HepG2 (cell line): ENCODE measurements at regions not wholly inside any gene's neighbourhood (a gene's known extent, or its start where the extent isn't known, plus 50 kb on each side); places are given as distances from the start of the nearest gene placed in this dataset.

Source experiments
- ATAC-seq: fragments of 200-7000 bp; cut with Tn5 transposase; 3 replicates; pipeline ENCODE4 v1.9.1; 2020; ENCODE audit warnings: mild to moderate bottlenecking, moderate library complexity
- BruUV-seq: library from RNA; stranded (reverse); fragments of 400-500 nt; replicated peaks from 2 replicates; lab custom pipeline; 2021; lab: Mats Ljungman, UMichigan
- CTCF ChIA-PET: fragments of 300-600 bp; formaldehyde crosslinking; extraction: SDS; loops from one replicate; lab custom pipeline; 2021; ENCODE audit warnings: low total read pairs, inconsistent platforms, low intra/inter-chr PET ratio; lab: Yijun Ruan, JAX
- POLR2A ChIA-PET: fragments of 350-600 bp; sonication (Branson Sonifier 250); formaldehyde crosslinking; loops from one replicate; lab custom pipeline; 2020; ENCODE audit warnings: antibody characterized with exemption, inconsistent platforms; lab: Yijun Ruan, JAX
- DNase-seq: peaks from one replicate; pipeline ENCODE4 v3.0.0-alpha.2; 2015; ENCODE audit warnings: low spot score
- FAIRE-seq: peaks from 3 replicates; lab custom pipeline; 2011; peaks lifted over from hg19 to GRCh38; lab: Jason Lieb, UNC
- H2AFZ ChIP-seq: one replicate; pipeline ENCODE4 v1.6.1; 2011; ENCODE audit warnings: low read length, inconsistent platforms
- H3K27ac ChIP-seq: fragments of 300-600 bp; 3 replicates; pipeline ENCODE4 v1.8.0; 2011; ENCODE audit warnings: mixed run types, mild to moderate bottlenecking, mixed read lengths, low read length, inconsistent platforms; ENCODE audit not compliant: insufficient read depth; ENCODE audit errors: extremely low read length
- H3K27me3 ChIP-seq, 2 experiments: fragments of 200-600 bp in 1 of 2; 2 replicates in 1 of 2; 3 replicates in 1 of 2; pipeline versions ENCODE4 v1.6.0 to v1.8.0; 2011; ENCODE audit warnings: low read length in 2 of 2, mild to moderate bottlenecking in 2 of 2, moderate library complexity in 2 of 2, inconsistent platforms in 1 of 2; ENCODE audit not compliant: insufficient read depth in 2 of 2, control insufficient read depth in 1 of 2
- H3K36me3 ChIP-seq, 2 experiments: fragments of 200-600 bp in 1 of 2; replicated peaks in 1 of 2; 2 replicates in 1 of 2; 3 replicates in 1 of 2; pipeline versions ENCODE4 v1.5.1 to v1.8.0; 2011; ENCODE audit warnings: low read length in 2 of 2, inconsistent platforms in 1 of 2; ENCODE audit not compliant: insufficient read depth in 2 of 2, control insufficient read depth in 1 of 2
- H3K4me1 ChIP-seq: 2 replicates; pipeline ENCODE4 v1.5.1; 2012; ENCODE audit warnings: low read length, inconsistent platforms; ENCODE audit not compliant: insufficient read depth
- H3K4me2 ChIP-seq: 2 replicates; pipeline ENCODE4 v1.6.0; 2011; ENCODE audit warnings: low read depth, low read length, inconsistent platforms
- H3K4me3 ChIP-seq, 3 experiments: fragments of 200-600 bp in 1 of 3; sonication (generic), shearing (Covaris generic) in 1 of 3; replicated peaks in 1 of 3; 2 replicates each; pipeline ENCODE4 v1.5.1; 2011 to 2016; ENCODE audit warnings: low read length in 3 of 3, inconsistent platforms in 2 of 3, low read depth in 2 of 3, mild to moderate bottlenecking in 2 of 3, control low read depth in 1 of 3, mixed read lengths in 1 of 3; ENCODE audit not compliant: insufficient read depth in 1 of 3
- H3K79me2 ChIP-seq: one replicate; pipeline ENCODE4 v1.6.1; 2011; ENCODE audit warnings: low read length, inconsistent platforms; ENCODE audit not compliant: insufficient read depth
- H3K9ac ChIP-seq: 2 replicates; pipeline ENCODE4 v1.6.0; 2011; ENCODE audit warnings: mild to moderate bottlenecking, low read depth, low read length, inconsistent platforms; ENCODE audit not compliant: insufficient read depth
- H3K9me3 ChIP-seq: 2 replicates; pipeline ENCODE4 v1.5.1; 2012; ENCODE audit warnings: mild to moderate bottlenecking, low read length
- H4K20me1 ChIP-seq: 2 replicates; pipeline ENCODE4 v1.6.0; 2011; ENCODE audit warnings: inconsistent platforms, mild to moderate bottlenecking, low read length, moderate library complexity; ENCODE audit not compliant: insufficient read depth
- FIP1L1 ChIP-seq: fragments of 200-400 bp; formaldehyde crosslinking; IDR thresholded peaks from 2 replicates; pipeline ENCODE4 v1.6.1; 2018; ENCODE audit warnings: low read depth, mild to moderate bottlenecking, low read length, moderate library complexity, borderline replicate concordance; ENCODE audit not compliant: insufficient read depth
- NBN ChIP-seq: fragments of 450-650 bp; conservative IDR thresholded peaks from 2 replicates; pipeline ENCODE4 v1.6.1; 2017
- PAXIP1 ChIP-seq: sonication (generic); formaldehyde crosslinking; conservative IDR thresholded peaks from 2 replicates; pipeline ENCODE4 v1.4.0; 2020; ENCODE audit warnings: mild to moderate bottlenecking, missing genetic modification reagents, moderate library complexity
- ZBTB34 ChIP-seq: sonication (generic); formaldehyde crosslinking; IDR thresholded peaks from 2 replicates; pipeline ENCODE4 v1.8.0; 2022; ENCODE audit warnings: mild to moderate bottlenecking, missing genetic modification reagents
- in situ Hi-C: cut with HindIII; loops from 2 replicates; pipeline ENCODE4 v1.10.0; 2017; ENCODE audit warnings: low pct_unique_long_range_greater_than_20kb; ENCODE audit not compliant: extremely low pct_ligation_motif_present
- intact Hi-C: fragments of 100-400 bp; cut with micrococcal nuclease; formaldehyde crosslinking; loops from one replicate; pipeline ENCODE4 v1.10.0; 2022; ENCODE audit not compliant: unreplicated experiment

GRCh38 chr22:22121445-22121844 is 123.1 kb upstream of the VPREB1 start:
- no TSS peak for BruUV-seq
- Histone ChIP-seq H3K27ac (no peak overlapping the region), H3K79me2 (no peaks in the 10 kb centered on the region), H3K27me3 (peaks cover 0 to 10% of the 10 kb centered on the region in 2 experiments; a peak in 1 of 5 replicates), H4K20me1 (no peaks in the 10 kb centered on the region), H3K9me3 (no peaks in the 10 kb centered on the region), H3K9ac (no peak overlapping the region), H3K4me3 (no peak overlapping the region), H3K4me1 (no peaks in the 10 kb centered on the region), H3K4me2 (no peak overlapping the region), H2AFZ (no peak overlapping the region), H3K36me3 (no peaks in the 10 kb centered on the region)
- CTCF ChIA-PET: no interaction called here
- TF ChIP-seq NBN (no peak), FIP1L1 (no peak), PAXIP1 (CRISPR knock-in tag) (no peak), ZBTB34 (CRISPR knock-in tag) (no peak)
- POLR2A ChIA-PET: no interaction called here
- in situ Hi-C loops: no loop called here
- ATAC-seq (no peak), FAIRE-seq (no peak), DNase-seq (no peak)
- intact Hi-C loops: no loop called here
